Astrocyte of the hippocampus (primary cell): ENCODE measurements at regions not wholly inside any gene's neighbourhood (a gene's known extent, or its start where the extent isn't known, plus 50 kb on each side); places are given as distances from the start of the nearest gene placed in this dataset.
"Not testable (repeated sequence)": the region's sequence is repeated elsewhere in the genome, so short reads cannot be mapped to it uniquely, and the experiment has no call there.

ENCODE experiments used
- DNase-seq: peaks from one replicate; pipeline ENCODE4 v3.0.0; 2011; ENCODE audit warnings: low read depth, low spot score

GRCh38 chr12:75805320-75805719 lies 226.3 kb downstream of the PHLDA1 start:
- no peak for DNase-seq

DNA sequence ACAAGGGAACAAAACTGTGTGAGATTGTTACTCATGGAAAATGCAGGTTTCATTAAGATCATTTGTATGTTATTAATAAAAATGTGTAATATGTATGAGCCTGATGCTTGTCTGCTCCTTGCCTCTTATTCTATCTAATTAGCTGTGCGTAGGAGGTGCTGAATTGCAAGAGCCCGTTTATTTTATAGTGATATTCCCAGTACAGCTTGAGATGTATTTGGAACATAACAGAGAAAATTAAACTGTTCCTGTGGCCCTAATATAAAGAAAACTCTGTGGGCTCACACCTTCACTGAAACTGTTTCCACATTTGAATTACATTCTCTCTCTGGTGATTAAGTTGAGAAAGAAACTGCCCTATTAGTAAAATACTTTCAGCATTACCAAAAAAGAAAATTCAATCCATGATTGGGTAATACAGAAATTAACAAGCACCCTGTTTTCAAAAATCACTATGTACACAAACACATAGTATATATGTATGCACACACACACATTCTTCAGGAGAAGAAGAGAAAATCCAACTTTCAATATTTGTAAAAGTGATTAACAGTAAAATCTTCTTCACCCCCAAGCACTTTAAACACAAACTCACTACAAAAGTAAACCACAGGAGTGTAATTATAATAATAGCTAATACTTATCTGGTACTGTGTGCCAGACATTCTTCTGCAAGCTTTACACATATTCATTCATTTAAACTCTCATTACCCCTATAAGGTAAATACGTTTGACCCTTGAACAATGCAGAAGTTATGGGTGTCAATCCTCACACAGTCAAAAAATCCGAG lies 233.2 kb downstream of the PHLDA1 start:
- DNase-seq: no peak

GRCh38 chr12:75795125-75795524 lies 236.5 kb downstream of the PHLDA1 start:
- DNase-seq: no peak

DNA sequence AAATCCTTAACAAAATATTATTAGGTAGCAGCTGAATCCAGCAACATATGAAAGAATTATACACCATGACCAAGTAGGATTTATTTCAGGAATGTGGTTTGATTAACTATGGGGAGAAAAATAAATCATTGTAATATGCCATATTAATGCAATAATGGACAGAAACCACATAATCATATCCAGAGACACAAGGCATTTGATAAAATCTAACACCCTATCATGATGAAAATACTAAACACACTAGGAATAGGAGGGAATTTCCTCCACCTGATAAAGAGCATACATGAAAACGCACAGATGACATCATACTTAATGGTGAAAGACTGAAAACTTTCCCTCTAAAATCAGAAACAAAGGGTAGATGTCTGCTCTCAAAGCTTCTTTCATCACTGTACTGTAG lies 238.9 kb downstream of the PHLDA1 start:
- no peak for DNase-seq

- no peak for DNase-seq
Observed at GRCh38 chr12:75790219-75790618, 241.4 kb downstream of the PHLDA1 start.

GRCh38 chr12:75787146-75787545 lies 244.4 kb downstream of the PHLDA1 start:
- DNase-seq: not testable (repeated sequence)

GRCh38 chr12:75786070-75786469 lies 245.5 kb downstream of the PHLDA1 start:
- DNase-seq: no peak

DNA sequence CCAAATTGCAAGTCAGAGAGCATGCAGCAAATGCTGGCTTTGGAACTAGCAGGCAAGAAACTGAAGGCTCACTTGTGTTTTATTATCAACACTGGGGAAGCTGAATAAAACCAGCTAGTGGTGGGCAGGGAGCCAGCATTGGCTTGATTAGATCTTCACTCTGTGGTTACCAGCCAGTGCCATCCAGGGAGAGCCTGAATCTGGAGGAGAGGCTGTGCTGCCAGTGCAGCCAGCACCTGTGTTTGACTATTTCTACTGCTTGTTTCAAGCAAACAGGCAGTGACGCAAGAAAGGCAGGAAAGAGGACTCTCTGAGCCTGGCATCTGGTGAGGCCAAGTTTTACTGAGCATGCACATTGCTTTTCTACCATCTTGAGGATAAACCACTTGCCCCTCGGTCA lies 247.0 kb downstream of the PHLDA1 start:
- DNase-seq: peak; percentile 60

DNA sequence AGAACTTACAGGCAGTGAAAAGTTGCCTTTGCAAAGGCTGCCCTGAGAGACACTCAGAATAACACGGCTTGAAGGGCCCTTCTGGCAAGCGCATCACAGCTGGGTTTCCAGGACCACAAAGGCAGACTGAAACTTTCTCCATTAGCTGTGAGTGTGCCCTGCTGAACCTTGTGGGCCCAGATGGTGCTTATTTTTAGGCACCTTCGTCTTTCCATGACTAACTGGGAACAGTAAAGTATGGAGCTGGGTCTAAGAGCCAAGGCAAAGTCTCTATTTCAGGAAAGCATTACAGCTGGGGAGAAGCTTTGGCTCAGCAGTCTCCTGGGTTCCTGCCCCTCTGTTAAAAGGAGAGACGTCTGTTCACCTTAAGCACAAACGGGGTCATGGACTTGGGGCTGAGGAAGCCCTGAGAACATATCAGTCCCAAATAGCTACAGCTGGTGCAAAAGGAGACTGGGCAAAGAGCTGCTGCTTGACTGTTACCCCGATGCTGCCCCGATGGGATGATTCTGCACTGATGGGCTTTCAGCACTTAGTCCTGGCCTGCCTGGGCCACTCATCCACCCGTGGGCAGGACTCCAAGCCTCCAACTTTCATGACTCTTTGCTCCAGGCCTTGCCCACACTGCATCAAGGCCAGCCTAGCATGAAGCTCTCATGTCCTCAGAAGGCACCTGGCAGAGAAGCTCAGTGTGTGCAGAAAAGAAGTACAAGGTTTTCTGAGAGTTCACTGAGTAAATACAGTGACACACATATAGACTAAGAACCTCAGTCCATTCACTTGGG lies 248.3 kb downstream of the PHLDA1 start:
- no peak for DNase-seq

DNA sequence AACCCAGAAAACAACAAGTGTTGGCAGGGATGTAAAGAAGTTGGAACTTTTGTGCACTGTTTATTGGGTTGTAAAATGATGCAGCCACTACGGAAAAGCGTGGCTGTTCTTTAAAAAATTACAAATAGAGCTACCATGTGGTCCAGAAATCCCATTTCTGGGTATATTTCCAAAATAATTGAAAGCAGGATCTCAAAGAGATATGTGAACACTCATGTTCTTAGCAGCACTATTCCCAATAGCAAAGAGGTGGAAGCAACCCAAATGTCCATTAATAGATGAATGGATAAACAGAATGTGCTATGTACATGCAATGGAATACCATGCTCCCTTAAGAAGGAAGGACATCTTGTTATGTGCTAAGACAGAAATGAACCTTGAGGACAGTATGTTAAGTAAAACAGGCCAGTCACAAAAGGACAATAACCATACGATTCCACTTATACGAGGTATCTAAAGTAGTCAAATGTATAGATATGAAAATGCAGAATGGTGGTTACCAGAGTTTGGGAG lies 249.5 kb downstream of the PHLDA1 start:
- no peak for DNase-seq

DNA sequence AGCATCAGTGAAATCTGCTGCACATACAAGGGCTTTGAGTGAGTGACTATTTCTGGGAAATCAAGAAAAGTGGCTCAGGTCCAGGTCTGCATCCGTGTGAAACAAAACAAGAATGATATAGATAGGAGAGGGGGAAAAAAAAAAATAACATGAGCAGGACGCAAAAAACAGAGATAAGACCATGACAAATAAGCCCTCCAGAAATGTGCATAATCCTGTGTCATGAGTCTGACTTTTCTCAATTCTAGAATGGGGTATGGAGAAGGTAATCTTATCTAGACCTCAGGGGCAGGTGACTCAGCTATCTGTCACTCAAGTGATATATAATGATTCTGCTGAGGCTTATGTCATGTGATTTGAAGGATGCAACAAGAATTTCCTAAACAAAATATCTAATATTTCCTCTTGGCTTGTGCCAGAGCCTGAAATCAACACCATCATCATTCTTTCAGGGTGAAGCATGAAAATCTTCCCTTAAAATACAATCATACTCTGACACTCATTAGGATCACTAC lies 250.0 kb downstream of the PHLDA1 start:
- DNase-seq: peak; percentile 26

DNA sequence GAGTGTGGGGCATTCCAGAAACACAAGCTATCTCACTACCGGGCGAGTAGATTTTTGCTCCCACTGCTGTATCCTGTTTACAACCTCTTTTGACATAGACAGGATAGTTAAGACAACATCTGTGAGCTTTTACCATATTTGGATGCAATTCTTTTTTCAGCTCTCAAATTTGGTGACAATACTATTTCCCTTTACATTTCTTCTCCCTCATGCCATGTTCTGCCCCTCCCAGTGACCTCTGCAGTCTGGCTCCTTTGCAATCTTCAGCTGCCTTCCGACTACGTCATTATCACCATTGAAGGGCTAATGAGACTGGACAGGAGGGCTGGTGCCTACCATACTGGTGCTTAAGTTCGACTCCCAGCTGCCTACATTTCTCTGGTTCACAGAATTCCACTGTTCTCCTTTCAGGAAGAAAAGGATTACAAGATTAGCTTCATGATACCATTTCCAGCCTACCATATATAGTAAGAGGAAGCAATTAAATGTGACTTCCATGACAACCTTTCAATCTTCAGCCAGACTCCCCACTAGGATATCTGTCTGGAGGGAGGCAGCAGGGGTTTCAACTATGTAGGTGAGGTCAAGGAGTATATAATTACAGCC lies 251.6 kb downstream of the PHLDA1 start:
- DNase-seq: no peak

DNA sequence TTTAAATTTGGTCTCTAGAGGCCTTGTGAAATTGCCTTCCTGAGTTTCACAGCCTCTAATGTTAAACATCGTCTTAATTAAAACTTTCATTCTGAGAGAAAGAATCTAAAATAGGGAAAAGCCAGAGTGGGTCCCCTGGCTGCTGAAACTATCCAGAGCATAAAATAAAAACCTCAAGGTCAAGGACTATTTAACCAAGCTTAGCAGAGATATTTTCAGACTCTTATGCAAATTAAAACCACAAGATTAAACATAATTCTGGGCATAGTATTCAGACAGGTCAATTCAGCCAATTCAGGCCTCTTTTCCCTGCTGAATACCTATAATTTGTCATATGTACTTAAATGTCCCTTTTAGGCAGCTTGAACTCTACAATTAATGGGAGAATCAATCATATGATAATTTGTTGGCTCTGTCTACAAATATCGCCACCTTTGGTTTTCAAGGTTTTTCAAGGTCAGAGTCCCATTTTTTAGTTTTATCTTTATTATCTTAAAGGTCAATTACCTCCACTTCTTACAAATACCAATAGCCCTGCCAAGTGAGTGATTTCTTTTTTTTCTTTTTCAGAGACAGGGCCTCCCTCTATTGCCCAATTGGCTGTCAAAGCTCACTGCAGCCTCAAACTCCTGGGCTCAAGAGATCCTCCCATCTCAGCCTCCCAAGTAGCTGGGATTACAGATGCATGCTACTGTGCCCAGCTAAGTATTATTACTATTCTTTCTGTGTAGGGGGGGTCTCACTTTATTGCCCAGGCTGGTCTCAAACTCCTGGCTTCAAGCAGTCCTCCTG lies 257.1 kb downstream of the PHLDA1 start:
- peak; percentile 60 for DNase-seq

DNA sequence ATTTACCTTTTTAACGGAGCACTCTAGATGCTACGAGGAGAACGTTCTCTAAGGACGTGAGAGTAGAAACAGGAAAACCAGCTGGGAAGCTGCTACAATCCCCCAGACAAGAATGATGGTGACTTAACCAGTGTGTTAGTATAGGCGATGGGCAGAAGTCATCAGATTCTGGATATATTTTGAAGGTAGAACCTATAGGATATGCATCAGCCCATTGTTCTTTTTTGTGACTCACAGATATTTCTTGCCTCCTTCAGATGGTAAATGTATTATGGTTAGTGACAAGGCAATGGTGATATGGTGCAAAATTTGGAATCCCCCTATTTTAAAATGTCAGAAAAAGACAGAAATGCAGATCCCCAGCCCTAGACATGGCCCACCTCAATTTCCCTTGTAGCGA lies 258.2 kb downstream of the PHLDA1 start:
- DNase-seq: no peak

GRCh38 chr12:75771023-75771422 lies 259.6 kb upstream of the KRR1 start:
- DNase-seq: no peak

GRCh38 chr12:75767957-75768356 lies 256.5 kb upstream of the KRR1 start:
- DNase-seq: no peak

GRCh38 chr12:75766263-75767160 lies 255.1 kb upstream of the KRR1 start:
- peak; percentile 32 for DNase-seq

GRCh38 chr12:75765170-75766059 lies 254.0 kb upstream of the KRR1 start:
- DNase-seq: no peak
